ENCODE measurements at regions not wholly inside any gene's neighbourhood (a gene's known extent, or its start where the extent isn't known, plus 50 kb on each side); places are given as distances from the start of the nearest gene placed in this dataset.

GRCh38 chr10:18777258-18777657, 118.0 kb downstream of the ARL5B start:
- Histone ChIP-seq H3K27ac (replicated peaks) (no peak overlapping the region), H3K4me1 (no peaks in the 10 kb centered on the region), H3K9me3 (replicated peaks) (no peaks in the 10 kb centered on the region), H3K27me3 (ENCODE audit: low read depth) (no peaks in the 10 kb centered on the region), H3K4me3 (no peak overlapping the region), H3K36me3 (no peaks in the 10 kb centered on the region)
- intact Hi-C loops (cut with micrococcal nuclease): no loop called here
- no peak for TF ChIP-seq CTCF (IDR thresholded peaks at IDR 0.05; ENCODE audit: borderline replicate concordance)
- DNase-seq: no peak

GRCh38 chr10:18786478-18786877, 127.2 kb downstream of the ARL5B start:
- no peaks in the 10 kb centered on the region for H3K36me3 ChIP-seq
- no peak overlapping the region for H3K27ac ChIP-seq (replicated peaks)
- H3K4me3 ChIP-seq: no peak overlapping the region
- no peaks in the 10 kb centered on the region for H3K27me3 ChIP-seq (ENCODE audit: low read depth)
- DNase-seq: no peak
- no peaks in the 10 kb centered on the region for H3K4me1 ChIP-seq
- intact Hi-C loops (cut with micrococcal nuclease): no loop called here
- no peak for TF ChIP-seq CTCF (IDR thresholded peaks at IDR 0.05; ENCODE audit: borderline replicate concordance)
- H3K9me3 ChIP-seq (replicated peaks): peaks cover 19% of the 10 kb centered on the region

- DNase-seq: no peak
- intact Hi-C loops (cut with micrococcal nuclease): no loop called here
- Histone ChIP-seq H3K27ac (replicated peaks) (no peak overlapping the region), H3K27me3 (ENCODE audit: low read depth) (no peaks in the 10 kb centered on the region), H3K36me3 (no peaks in the 10 kb centered on the region), H3K9me3 (replicated peaks) (peaks cover 15% of the 10 kb centered on the region), H3K4me1 (no peaks in the 10 kb centered on the region), H3K4me3 (no peak overlapping the region)
- TF ChIP-seq CTCF (IDR thresholded peaks at IDR 0.05; ENCODE audit: borderline replicate concordance): peak; percentile 40
Measured at GRCh38 chr10:18793951-18794350, 134.7 kb downstream of the ARL5B start.

GRCh38 chr10:18795549-18795948, 136.3 kb downstream of the ARL5B start:
- Histone ChIP-seq H3K9me3 (replicated peaks) (peaks cover 19% of the 10 kb centered on the region), H3K27ac (replicated peaks) (no peak overlapping the region), H3K4me3 (no peak overlapping the region), H3K4me1 (no peaks in the 10 kb centered on the region), H3K27me3 (ENCODE audit: low read depth) (no peaks in the 10 kb centered on the region), H3K36me3 (no peaks in the 10 kb centered on the region)
- TF ChIP-seq CTCF (IDR thresholded peaks at IDR 0.05; ENCODE audit: borderline replicate concordance): no peak
- intact Hi-C loops (cut with micrococcal nuclease): no loop called here
- no peak for DNase-seq

- intact Hi-C loops (cut with micrococcal nuclease): no loop called here
- Histone ChIP-seq H3K9me3 (replicated peaks) (peaks cover 19% of the 10 kb centered on the region), H3K4me3 (no peak overlapping the region), H3K27me3 (ENCODE audit: low read depth) (no peaks in the 10 kb centered on the region), H3K36me3 (no peaks in the 10 kb centered on the region), H3K27ac (replicated peaks) (no peak overlapping the region), H3K4me1 (no peaks in the 10 kb centered on the region)
- TF ChIP-seq CTCF (IDR thresholded peaks at IDR 0.05; ENCODE audit: borderline replicate concordance): no peak
- no peak for DNase-seq
Measured at GRCh38 chr10:18797286-18797685, 138.1 kb downstream of the ARL5B start.

GRCh38 chr10:18822156-18822555, 162.9 kb downstream of the ARL5B start:
- H3K9me3 ChIP-seq (replicated peaks): peaks cover 39% of the 10 kb centered on the region
- DNase-seq: no peak
- TF ChIP-seq CTCF (IDR thresholded peaks at IDR 0.05; ENCODE audit: borderline replicate concordance): no peak
- no peak overlapping the region for H3K27ac ChIP-seq (replicated peaks)
- no peaks in the 10 kb centered on the region for H3K4me1 ChIP-seq
- H3K27me3 ChIP-seq (ENCODE audit: low read depth): no peaks in the 10 kb centered on the region
- intact Hi-C loops (cut with micrococcal nuclease): no loop called here
- no peaks in the 10 kb centered on the region for H3K36me3 ChIP-seq
- no peak overlapping the region for H3K4me3 ChIP-seq
